ENCODE measurements at regions not wholly inside any gene's neighbourhood (a gene's known extent, or its start where the extent isn't known, plus 50 kb on each side); places are given as distances from the start of the nearest gene placed in this dataset.
A peak's percentile ranks its signal among the peaks of the same experiment; 100 is the strongest.

DNA sequence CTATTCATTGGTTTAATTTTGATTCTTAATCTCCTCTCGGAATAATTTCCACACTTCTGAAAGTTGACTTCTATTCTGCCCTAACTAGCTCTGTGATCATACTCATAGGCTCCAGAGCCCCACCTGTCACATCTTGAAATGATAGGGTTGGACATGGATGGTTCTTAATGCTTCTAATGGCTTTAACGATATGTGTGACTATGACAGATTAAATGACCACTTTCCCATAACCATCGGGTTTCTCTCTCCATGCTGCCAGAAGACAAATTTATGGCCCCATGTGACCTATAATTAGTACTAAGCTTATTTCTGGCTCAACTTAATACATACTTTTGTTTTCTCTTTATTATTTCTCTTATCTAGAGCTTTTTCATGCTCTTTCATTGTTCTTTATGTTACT lies 251.1 kb upstream of the TUT7 start:
- no peaks in the 10 kb centered on the region for H3K27me3 Mint-ChIP-seq (ENCODE audit: low read depth)
- H3K9me3 Mint-ChIP-seq = no peaks in the 10 kb centered on the region
- TF ChIP-seq, protein P1, sequence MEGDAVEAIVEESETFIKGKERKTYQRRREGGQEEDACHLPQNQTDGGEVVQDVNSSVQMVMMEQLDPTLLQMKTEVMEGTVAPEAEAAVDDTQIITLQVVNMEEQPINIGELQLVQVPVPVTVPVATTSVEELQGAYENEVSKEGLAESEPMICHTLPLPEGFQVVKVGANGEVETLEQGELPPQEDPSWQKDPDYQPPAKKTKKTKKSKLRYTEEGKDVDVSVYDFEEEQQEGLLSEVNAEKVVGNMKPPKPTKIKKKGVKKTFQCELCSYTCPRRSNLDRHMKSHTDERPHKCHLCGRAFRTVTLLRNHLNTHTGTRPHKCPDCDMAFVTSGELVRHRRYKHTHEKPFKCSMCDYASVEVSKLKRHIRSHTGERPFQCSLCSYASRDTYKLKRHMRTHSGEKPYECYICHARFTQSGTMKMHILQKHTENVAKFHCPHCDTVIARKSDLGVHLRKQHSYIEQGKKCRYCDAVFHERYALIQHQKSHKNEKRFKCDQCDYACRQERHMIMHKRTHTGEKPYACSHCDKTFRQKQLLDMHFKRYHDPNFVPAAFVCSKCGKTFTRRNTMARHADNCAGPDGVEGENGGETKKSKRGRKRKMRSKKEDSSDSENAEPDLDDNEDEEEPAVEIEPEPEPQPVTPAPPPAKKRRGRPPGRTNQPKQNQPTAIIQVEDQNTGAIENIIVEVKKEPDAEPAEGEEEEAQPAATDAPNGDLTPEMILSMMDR (IDR thresholded peaks at IDR 0.05; ENCODE audit: unreplicated experiment in 3 of 3) = no peak
- peaks cover 4% of the 10 kb centered on the region for H3K36me3 Mint-ChIP-seq (ENCODE audit: low read depth)
- H3K27ac Mint-ChIP-seq = peak overlapping the region; percentile 8 to 22 (median 12)
- no peak overlapping the region for H3K4me3 Mint-ChIP-seq
- H3K4me1 Mint-ChIP-seq = peaks cover 39% of the 10 kb centered on the region

- H3K4me3 Mint-ChIP-seq = no peak overlapping the region
- H3K36me3 Mint-ChIP-seq (ENCODE audit: low read depth) = peaks cover 4% of the 10 kb centered on the region
- H3K27me3 Mint-ChIP-seq (ENCODE audit: low read depth) = no peaks in the 10 kb centered on the region
- peak overlapping the region; percentile 8 to 57 (median 22) for H3K27ac Mint-ChIP-seq
- TF ChIP-seq, protein P1 (IDR thresholded peaks at IDR 0.05; ENCODE audit: unreplicated experiment in 3 of 3) = no peak
- peaks cover 44% of the 10 kb centered on the region for H3K4me1 Mint-ChIP-seq
- no peaks in the 10 kb centered on the region for H3K9me3 Mint-ChIP-seq
Observed at GRCh38 chr9:86604741-86605140, 250.5 kb upstream of the TUT7 start.

DNA sequence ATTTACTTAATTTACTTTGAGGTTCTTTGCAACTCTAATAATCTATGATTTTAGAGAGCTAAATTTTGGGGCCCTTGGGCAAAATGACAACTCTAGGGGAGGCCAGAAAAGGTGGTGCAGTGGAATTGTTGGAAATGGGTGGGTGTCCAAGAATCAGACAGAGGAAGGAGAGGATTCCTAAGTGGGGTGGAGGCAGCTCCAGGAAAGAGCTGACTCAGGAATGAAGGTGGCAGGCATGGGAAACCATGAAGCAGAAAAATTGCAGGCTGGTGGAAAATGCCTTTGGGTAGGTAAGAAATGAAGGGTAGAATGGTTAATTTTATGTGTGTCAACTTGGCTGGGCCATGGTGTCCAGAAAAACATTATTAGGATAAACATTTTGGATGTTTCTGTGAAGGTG lies 248.5 kb upstream of the TUT7 start:
- Mint-ChIP-seq H3K27me3 (ENCODE audit: low read depth) (no peaks in the 10 kb centered on the region), H3K9me3 (no peaks in the 10 kb centered on the region), H3K4me1 (peaks cover 59% of the 10 kb centered on the region), H3K27ac (peak overlapping the region; percentile 58 to 93 (median 58)), H3K36me3 (ENCODE audit: low read depth) (peaks cover 4% of the 10 kb centered on the region), H3K4me3 (no peak overlapping the region)
- TF ChIP-seq, protein P1 (IDR thresholded peaks at IDR 0.05; ENCODE audit: unreplicated experiment in 3 of 3) = no peak

- TF ChIP-seq, protein P1 (IDR thresholded peaks at IDR 0.05; ENCODE audit: unreplicated experiment in 3 of 3) = no peak
- peak overlapping the region; percentile 58 to 93 (median 58) for H3K27ac Mint-ChIP-seq
- peaks cover 59% of the 10 kb centered on the region for H3K4me1 Mint-ChIP-seq
- no peak overlapping the region for H3K4me3 Mint-ChIP-seq
- no peaks in the 10 kb centered on the region for H3K9me3 Mint-ChIP-seq
- H3K27me3 Mint-ChIP-seq (ENCODE audit: low read depth) = no peaks in the 10 kb centered on the region
- H3K36me3 Mint-ChIP-seq (ENCODE audit: low read depth) = peaks cover 4% of the 10 kb centered on the region
Observed at GRCh38 chr9:86601697-86602096, 247.5 kb upstream of the TUT7 start.

GRCh38 chr9:86600977-86601376 lies 246.8 kb upstream of the TUT7 start:
- H3K27me3 Mint-ChIP-seq (ENCODE audit: low read depth) = peaks cover 4% of the 10 kb centered on the region
- H3K4me3 Mint-ChIP-seq = no peak overlapping the region
- peaks cover 3% of the 10 kb centered on the region for H3K9me3 Mint-ChIP-seq
- peaks cover 64% of the 10 kb centered on the region for H3K4me1 Mint-ChIP-seq
- TF ChIP-seq, protein P1 (IDR thresholded peaks at IDR 0.05; ENCODE audit: unreplicated experiment in 3 of 3) = no peak
- H3K27ac Mint-ChIP-seq = peak overlapping the region; percentile 37 to 93 (median 58)
- H3K36me3 Mint-ChIP-seq (ENCODE audit: low read depth) = peaks cover 4% of the 10 kb centered on the region

- Mint-ChIP-seq H3K4me1 (peaks cover 61% of the 10 kb centered on the region), H3K36me3 (ENCODE audit: low read depth) (peaks cover 4% of the 10 kb centered on the region), H3K9me3 (peaks cover 3% of the 10 kb centered on the region), H3K4me3 (no peak overlapping the region), H3K27ac (peak overlapping the region; percentile 40 to 87 (median 59)), H3K27me3 (ENCODE audit: low read depth) (peaks cover 4% of the 10 kb centered on the region)
- TF ChIP-seq, protein P1 (IDR thresholded peaks at IDR 0.05; ENCODE audit: unreplicated experiment in 3 of 3) = no peak
Observed at GRCh38 chr9:86600291-86600690, 246.1 kb upstream of the TUT7 start.

All from nephron (organoid).